ENCODE measurements at regions not wholly inside any gene's neighbourhood (a gene's known extent, or its start where the extent isn't known, plus 50 kb on each side); places are given as distances from the start of the nearest gene placed in this dataset.

GRCh38 chr3:81161100-81161499 is 600.3 kb downstream of the GBE1 start:
- Histone ChIP-seq H3K36me3 (ENCODE audit: control insufficient read depth in 4 of 4, insufficient read depth in 3 of 4, low read depth in 1 of 4, low read length in 3 of 4) (no peaks in the 10 kb centered on the region), H3K27ac (ENCODE audit: low read depth in 1 of 2, low read length in 2 of 2) (no peak overlapping the region), H3K9ac (ENCODE audit: low read depth in 1 of 2, low read length in 2 of 2) (no peak overlapping the region), H3K4me1 (ENCODE audit: control insufficient read depth in 4 of 4, insufficient read depth in 4 of 4, low read length in 3 of 4) (no peaks in the 10 kb centered on the region), H3K9me3 (ENCODE audit: control insufficient read depth in 4 of 4, low read length in 3 of 4) (no peaks in the 10 kb centered on the region), H3K4me3 (ENCODE audit: low read depth in 1 of 3, low read length in 3 of 3) (no peak overlapping the region), H3K27me3 (ENCODE audit: control insufficient read depth in 4 of 4, insufficient read depth in 4 of 4, low read length in 3 of 4) (peaks cover 0 to 2% (median 0%) of the 10 kb centered on the region in 4 donors)
- no peak for DNase-seq (ENCODE audit: low spot score)
- 73% methylated on average over 4 of the region's 4 CpGs for WGBS
- no peak for TF ChIP-seq EGR1 (IDR thresholded peaks at IDR 0.05; ENCODE audit: low read depth in 2 of 2)
- TF ChIP-seq RXRA (IDR thresholded peaks at IDR 0.05): no peak

GRCh38 chr3:81154611-81155143 is 606.8 kb downstream of the GBE1 start:
- TF ChIP-seq FOXA2 (IDR thresholded peaks at IDR 0.05): no peak
- TF ChIP-seq MAX (IDR thresholded peaks at IDR 0.05): no peak
- TF ChIP-seq CTCF (IDR thresholded peaks at IDR 0.05; ENCODE audit: low read depth, low read length, missing input control): no peak
- no peak for TF ChIP-seq RXRA (IDR thresholded peaks at IDR 0.05)
- TF ChIP-seq NR2F2 (IDR thresholded peaks at IDR 0.05): no peak
- no peak for TF ChIP-seq FOXA1 (IDR thresholded peaks at IDR 0.05)
- no peak for TF ChIP-seq ATF3 (IDR thresholded peaks at IDR 0.05)
- no peak for TF ChIP-seq SP1 (IDR thresholded peaks at IDR 0.05)
- no peak for TF ChIP-seq REST (IDR thresholded peaks at IDR 0.05)
- no peak for TF ChIP-seq RAD21 (IDR thresholded peaks at IDR 0.05)
- no peak for TF ChIP-seq JUND (IDR thresholded peaks at IDR 0.05)
- no peaks in the 10 kb centered on the region for H3K4me1 ChIP-seq (ENCODE audit: control insufficient read depth in 4 of 4, insufficient read depth in 4 of 4, low read length in 3 of 4)
- H3K9ac ChIP-seq (ENCODE audit: low read depth in 1 of 2, low read length in 2 of 2): no peak overlapping the region
- no peak overlapping the region for H3K27ac ChIP-seq (ENCODE audit: low read depth in 1 of 2, low read length in 2 of 2)
- no peak overlapping the region for H3K4me3 ChIP-seq (ENCODE audit: low read depth in 1 of 3, low read length in 3 of 3)
- H3K9me3 ChIP-seq (ENCODE audit: control insufficient read depth in 4 of 4, low read length in 3 of 4): no peaks in the 10 kb centered on the region
- 75% methylated on average over 7 of the region's 7 CpGs for WGBS
- peaks cover 0 to 2% (median 0%) of the 10 kb centered on the region in 4 donors for H3K27me3 ChIP-seq (ENCODE audit: control insufficient read depth in 4 of 4, insufficient read depth in 4 of 4, low read length in 3 of 4)
- no peaks in the 10 kb centered on the region for H3K36me3 ChIP-seq (ENCODE audit: control insufficient read depth in 4 of 4, insufficient read depth in 3 of 4, low read depth in 1 of 4, low read length in 3 of 4)
- DNase-seq (ENCODE audit: low spot score): no peak

GRCh38 chr3:81152156-81152555 is 609.3 kb downstream of the GBE1 start:
- no peak overlapping the region for H3K9ac ChIP-seq (ENCODE audit: low read depth in 1 of 2, low read length in 2 of 2)
- no peaks in the 10 kb centered on the region for H3K9me3 ChIP-seq (ENCODE audit: control insufficient read depth in 4 of 4, low read length in 3 of 4)
- H3K4me3 ChIP-seq (ENCODE audit: low read depth in 1 of 3, low read length in 3 of 3): no peak overlapping the region
- no peak for DNase-seq (ENCODE audit: low spot score)
- no peak overlapping the region for H3K27ac ChIP-seq (ENCODE audit: low read depth in 1 of 2, low read length in 2 of 2)
- H3K27me3 ChIP-seq (ENCODE audit: control insufficient read depth in 4 of 4, insufficient read depth in 4 of 4, low read length in 3 of 4): peaks cover 0 to 2% (median 0%) of the 10 kb centered on the region in 4 donors
- H3K36me3 ChIP-seq (ENCODE audit: control insufficient read depth in 4 of 4, insufficient read depth in 3 of 4, low read depth in 1 of 4, low read length in 3 of 4): no peaks in the 10 kb centered on the region
- no peaks in the 10 kb centered on the region for H3K4me1 ChIP-seq (ENCODE audit: control insufficient read depth in 4 of 4, insufficient read depth in 4 of 4, low read length in 3 of 4)
- WGBS: 70% methylated on average over 2 of the region's 2 CpGs
- no peak for TF ChIP-seq REST (IDR thresholded peaks at IDR 0.05)
- TF ChIP-seq MAX (IDR thresholded peaks at IDR 0.05): no peak
- TF ChIP-seq CTCF (IDR thresholded peaks at IDR 0.05; ENCODE audit: low read depth, low read length, missing input control): no peak
- TF ChIP-seq FOXA1 (IDR thresholded peaks at IDR 0.05): no peak
